Fibroblast of lung (primary cell): ENCODE measurements at regions not wholly inside any gene's neighbourhood (a gene's known extent, or its start where the extent isn't known, plus 50 kb on each side); places are given as distances from the start of the nearest gene placed in this dataset.

Experiments
- CTCF ChIP-seq, 2 donors: IDR thresholded peaks in 1 of 2; conservative IDR thresholded peaks in 1 of 2; 1 replicate in 1 of 2; 2 replicates in 1 of 2; pipeline ENCODE4 v1.5.1; 2011 to 2012; ENCODE audit warnings: low read length in 2 of 2, control low read depth in 1 of 2, inconsistent platforms in 1 of 2, low read depth in 1 of 2, mild to moderate bottlenecking in 1 of 2
- EZH2 ChIP-seq: IDR thresholded peaks from 2 replicates; pipeline ENCODE4 v1.5.1; 2012; ENCODE audit warnings: low read length, control low read depth, mild to moderate bottlenecking; ENCODE audit errors: missing control alignments

- no peak for TF ChIP-seq EZH2
- no peak for TF ChIP-seq CTCF (conservative IDR thresholded peaks at IDR 0.05 in 1 of 2, IDR thresholded peaks at IDR 0.05 in 1 of 2; ENCODE audit: low read depth in 1 of 2, low read length in 2 of 2)
Measured at GRCh38 chr6:3610206-3610605, 141.3 kb downstream of the PXDC1 start.
